ENCODE measurements at regions not wholly inside any gene's neighbourhood (a gene's known extent, or its start where the extent isn't known, plus 50 kb on each side); places are given as distances from the start of the nearest gene placed in this dataset.
"Not testable (repeated sequence)": the region's sequence is repeated elsewhere in the genome, so short reads cannot be mapped to it uniquely, and the experiment has no call there.

DNA sequence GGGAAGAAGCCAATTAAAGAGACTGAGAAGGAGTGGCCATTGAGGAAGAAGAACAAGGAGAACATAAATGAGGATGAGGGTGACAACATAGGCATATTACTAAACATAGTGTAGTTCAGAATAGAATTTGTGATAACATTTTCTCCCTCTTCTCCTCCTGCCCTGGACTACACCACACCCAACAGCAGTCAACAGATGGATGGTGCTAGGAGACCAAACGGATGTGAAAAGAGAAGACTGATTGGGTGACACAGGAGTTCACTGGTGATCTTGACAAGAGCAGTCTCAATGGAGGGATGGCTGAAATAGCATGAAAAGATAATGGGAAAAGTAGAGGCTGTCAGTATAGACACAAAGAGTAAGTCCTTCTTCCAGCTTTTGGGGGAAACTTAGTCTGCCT lies 226.5 kb upstream of the FGF13 start:
- DNase-seq (ENCODE audit: low spot score), result no peak

GRCh38 chrX:138931212-138931611 lies 219.7 kb upstream of the FGF13 start:
- no peak for DNase-seq (ENCODE audit: low spot score)

GRCh38 chrX:138930583-138930945 lies 219.0 kb upstream of the FGF13 start:
- no peak for DNase-seq (ENCODE audit: low spot score)

GRCh38 chrX:138929926-138930582 lies 218.5 kb upstream of the FGF13 start:
- DNase-seq (ENCODE audit: low spot score), result no peak

GRCh38 chrX:138928737-138929459 lies 217.4 kb upstream of the FGF13 start:
- no peak for DNase-seq (ENCODE audit: low spot score)

DNA sequence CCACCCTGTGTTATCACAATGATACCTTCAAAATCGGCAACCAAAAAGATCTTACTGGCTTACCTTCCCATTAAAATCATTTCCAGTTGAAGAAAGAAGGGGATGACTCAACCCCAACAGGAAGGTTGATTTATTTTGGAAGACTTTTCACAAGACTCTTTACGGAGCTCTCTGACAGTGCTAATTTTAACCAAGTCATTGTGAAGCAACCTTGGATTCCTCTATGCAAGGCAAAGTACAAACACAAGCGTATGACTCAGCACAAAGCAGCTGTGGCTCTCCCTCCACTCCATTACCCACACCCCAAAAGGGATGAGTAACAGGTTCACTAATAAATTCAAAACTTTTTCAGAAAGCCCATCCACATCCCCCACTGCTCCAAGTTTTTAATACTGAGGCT lies 213.8 kb upstream of the FGF13 start:
- no peak for DNase-seq (ENCODE audit: low spot score)

DNA sequence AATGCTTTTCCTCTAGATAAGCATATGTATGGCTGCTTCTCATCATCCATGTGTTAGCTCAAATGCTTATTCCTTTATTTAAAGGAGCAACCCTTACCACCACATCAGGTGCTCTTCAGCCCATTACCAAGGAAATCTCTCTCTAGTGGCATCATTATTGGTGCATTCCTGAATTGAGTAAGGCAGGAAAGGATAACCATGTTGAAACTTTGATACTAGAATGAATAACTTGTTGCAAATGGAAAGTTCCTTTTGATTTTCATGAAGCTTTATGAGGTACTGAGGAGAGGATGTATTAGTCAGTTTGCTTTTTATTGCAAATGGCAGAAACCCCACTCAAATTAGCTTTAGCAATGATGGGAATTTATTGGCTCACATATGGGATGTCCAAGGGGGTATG lies 212.3 kb upstream of the FGF13 start:
- DNase-seq (ENCODE audit: low spot score), result no peak

- DNase-seq (ENCODE audit: low spot score), result no peak
Observed at GRCh38 chrX:138921031-138921430, 209.5 kb upstream of the FGF13 start.

- DNase-seq (ENCODE audit: low spot score), result no peak
Observed at GRCh38 chrX:138917781-138918180, 206.3 kb upstream of the FGF13 start.

DNA sequence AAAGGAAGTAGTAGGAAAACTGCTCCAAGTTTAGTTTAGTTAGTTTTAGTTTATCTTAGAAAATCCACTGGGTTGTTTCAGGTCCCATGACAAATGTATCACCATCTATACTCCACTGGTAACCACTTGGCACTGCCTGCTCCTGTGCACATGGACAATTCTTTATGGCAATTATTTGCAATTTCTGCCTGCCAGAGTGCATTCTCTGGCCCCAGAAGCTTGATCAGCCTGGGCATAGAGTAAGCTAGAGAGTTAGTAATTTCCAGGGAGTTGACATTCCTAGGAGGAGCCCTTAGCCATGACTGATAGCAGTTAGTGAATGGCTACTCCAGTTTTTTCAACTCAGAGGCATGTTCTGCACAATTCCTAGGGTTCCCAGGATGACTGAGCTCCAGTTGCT lies 203.2 kb upstream of the FGF13 start:
- no peak for DNase-seq (ENCODE audit: low spot score)

DNA sequence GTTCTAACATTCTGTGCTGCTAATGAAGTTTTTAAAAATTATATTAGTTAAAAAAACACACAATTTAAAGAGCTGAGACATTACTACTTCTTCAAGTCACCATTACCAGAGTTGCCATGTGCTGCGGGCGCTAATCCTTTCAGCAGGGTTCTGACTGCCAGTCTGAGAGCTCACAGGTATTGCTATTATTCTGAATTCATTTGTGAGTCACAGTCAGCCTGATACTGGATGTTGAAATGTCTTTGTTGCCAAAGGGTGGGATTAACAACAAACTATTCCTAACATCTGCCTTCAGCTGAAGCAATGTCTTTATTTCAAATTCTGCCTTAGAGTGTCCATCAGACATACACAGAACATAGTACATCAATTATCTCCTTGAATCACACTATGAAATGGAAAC lies 197.1 kb upstream of the FGF13 start:
- no peak for DNase-seq (ENCODE audit: low spot score)

DNA sequence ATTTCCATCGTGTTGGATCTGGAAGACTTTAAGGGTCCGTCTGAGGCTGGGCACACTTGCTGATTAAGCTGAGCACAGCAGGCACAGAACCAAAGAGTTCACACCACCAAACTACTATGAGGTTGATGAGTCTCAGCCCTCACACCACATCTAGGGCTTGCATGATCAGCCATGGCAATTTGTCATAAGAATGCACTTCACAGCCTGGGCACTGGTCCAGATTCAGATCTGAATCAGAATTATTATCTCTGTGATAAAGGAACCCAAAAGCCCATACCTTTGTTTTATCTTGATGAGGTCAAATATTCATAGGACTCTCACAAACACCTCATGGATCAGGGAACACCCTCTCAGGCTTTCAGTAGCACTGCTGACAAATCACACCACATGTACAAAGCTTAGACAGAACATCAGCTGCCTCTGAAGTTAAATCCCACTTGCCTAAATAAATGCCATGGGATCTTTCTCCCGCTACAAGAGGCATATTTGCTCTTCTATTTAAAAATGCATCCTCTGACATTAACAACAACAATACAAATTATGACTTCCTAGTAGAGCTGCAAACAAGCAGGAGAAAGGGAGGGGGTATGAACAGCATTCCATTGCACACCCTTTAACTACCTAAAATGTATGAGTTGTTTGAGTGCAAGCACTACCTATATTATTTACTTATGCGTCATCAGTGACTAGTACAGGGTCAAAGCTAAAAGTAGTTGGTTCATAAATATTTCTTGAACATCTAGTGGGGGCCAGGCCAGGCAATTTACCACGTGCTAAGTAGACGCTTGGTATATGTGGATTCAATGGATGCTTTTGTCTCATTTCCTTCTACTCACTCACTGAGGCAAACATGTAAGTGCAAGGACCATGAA lies 186.3 kb upstream of the FGF13 start:
- no peak for DNase-seq (ENCODE audit: low spot score)

DNA sequence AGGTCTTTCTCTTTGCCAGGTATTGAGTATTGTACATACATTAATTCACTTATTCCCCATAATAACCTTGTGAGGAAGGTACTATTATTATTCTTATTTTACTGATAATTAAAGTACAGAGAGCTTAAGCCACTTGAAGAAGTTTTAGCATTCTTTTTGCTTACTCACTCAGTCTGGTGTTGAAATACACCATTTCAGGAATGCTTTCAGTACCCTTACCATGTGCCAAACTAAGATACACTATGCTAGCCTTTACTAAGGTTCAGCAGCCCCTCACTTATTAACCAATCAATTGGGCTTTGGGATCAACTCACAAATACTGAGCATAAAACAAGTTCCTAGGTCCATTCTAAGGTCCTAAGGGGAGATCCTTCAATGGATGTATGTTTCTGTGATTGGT lies 179.0 kb upstream of the FGF13 start:
- no peak for DNase-seq (ENCODE audit: low spot score)

DNA sequence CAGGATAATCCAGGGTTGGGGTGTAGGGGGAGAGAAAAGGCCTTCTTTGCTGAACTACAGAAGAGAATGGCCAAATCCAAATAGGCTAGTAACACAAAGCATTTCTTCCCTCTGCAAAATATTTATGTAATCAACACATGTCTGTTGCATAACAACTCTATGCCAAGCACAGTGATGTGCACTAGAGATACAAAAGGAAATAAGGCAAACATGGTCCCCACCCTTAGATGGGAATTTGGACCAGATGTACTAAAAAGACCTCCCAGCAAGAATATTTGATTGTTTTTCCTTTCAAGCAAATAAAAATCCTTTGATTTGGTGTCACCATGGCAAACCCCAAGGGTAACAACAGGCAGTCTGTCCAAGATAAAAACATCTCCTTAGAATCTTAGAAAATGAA lies 177.6 kb upstream of the FGF13 start:
- DNase-seq (ENCODE audit: low spot score), result no peak

GRCh38 chrX:138886769-138887168 lies 175.3 kb upstream of the FGF13 start:
- DNase-seq (ENCODE audit: low spot score), result peak; percentile 6

DNA sequence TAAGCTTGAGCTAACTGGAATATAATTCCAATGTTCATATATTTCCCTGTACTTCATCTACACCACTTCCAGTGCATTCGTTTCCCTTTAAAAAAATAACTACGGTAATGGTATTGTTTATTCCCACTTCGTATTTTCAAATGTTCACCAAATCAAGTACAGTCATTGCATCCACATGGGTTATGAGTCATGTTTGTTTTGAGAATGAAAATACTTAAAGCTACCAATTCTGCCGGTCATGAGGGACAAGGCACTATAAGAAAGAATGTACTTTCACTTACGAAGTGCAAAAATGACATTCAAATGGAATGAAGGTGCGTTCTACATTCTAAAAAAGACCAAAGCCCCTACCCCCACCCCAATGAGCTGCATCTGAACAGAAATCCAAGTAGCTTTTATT lies 174.4 kb upstream of the FGF13 start:
- DNase-seq (ENCODE audit: low spot score), result no peak

GRCh38 chrX:138880293-138880692 lies 168.8 kb upstream of the FGF13 start:
- not testable (repeated sequence) for DNase-seq (ENCODE audit: low spot score)

GRCh38 chrX:138877746-138878145 lies 166.2 kb upstream of the FGF13 start:
- DNase-seq (ENCODE audit: low spot score), result no peak

DNA sequence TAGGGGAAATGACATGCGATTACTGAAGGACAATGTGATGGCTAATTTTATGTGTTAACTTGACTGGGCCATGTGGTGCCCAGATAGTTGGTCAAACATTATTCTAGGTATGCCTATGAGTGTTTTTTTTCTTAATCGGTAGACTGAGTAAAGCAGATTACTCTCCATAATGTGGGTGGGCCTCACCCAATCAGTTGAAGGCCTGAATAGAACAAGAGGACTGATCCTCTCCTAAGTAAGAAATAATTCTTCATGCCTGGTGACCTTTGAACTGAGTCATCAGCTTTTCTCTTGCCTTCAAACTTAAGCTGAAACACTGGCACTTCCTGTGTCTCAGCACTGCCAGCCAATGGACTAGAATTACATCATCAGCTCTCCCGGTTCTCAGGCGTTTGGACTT lies 164.0 kb upstream of the FGF13 start:
- no peak for DNase-seq (ENCODE audit: low spot score)

DNA sequence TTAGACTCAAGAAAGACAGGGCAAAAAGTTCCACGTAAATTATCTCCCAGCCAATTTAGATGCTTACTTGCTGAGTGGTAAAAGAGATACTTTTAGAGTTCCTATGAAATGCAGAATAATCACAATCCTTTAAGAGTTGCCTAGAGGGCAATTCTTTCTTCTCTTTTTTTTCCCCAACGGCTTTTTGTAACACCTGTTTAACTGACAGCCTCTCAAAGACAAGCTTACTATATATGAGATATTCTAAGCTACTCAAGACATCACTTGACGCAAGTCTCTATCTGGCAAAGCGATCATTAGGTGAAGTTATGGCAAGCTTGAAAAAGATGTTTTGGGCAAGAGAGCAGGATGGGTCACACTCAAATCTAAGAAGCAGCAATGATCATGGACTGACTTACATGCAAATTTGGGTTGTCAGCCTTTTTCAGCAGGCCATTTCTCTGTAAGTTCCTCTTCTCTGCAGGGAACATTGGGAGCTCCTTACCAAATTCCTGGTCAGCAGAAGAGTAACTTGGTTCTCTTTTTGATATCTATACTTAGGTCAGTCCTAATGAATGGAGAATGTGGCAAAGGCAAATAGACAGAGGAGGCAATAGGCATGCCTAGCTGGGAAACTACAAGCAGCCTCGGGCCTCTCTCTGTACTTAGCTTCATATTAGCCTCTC lies 162.9 kb upstream of the FGF13 start:
- DNase-seq (ENCODE audit: low spot score), result no peak

- DNase-seq (ENCODE audit: low spot score), result not testable (repeated sequence)
Observed at GRCh38 chrX:138873640-138874039, 162.1 kb upstream of the FGF13 start.

DNA sequence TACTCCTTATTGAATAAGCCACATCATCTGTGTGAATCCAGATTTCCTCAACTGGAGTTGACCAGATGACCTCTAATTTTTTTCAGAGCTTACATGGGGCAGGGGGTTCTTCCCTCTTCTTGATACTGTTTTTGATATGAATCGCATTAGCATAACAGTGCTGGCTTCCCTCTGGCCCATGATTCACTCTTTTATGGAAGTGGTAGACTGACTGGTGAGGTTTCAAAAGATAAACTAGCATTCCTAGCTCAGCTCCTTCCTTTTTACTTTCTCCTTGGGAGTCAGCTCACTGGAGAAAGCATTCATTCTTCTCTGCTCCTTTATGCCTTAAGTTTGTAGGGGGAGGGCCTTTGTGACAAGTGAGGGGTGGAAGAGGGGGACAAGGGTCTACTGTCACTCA lies 161.0 kb upstream of the FGF13 start:
- DNase-seq (ENCODE audit: low spot score), result no peak
